HepG2 (cell line): ENCODE measurements at regions not wholly inside any gene's neighbourhood (a gene's known extent, or its start where the extent isn't known, plus 50 kb on each side); places are given as distances from the start of the nearest gene placed in this dataset.

ENCODE experiments used
- ATAC-seq: fragments of 200-7000 bp; cut with Tn5 transposase; 3 replicates; pipeline ENCODE4 v1.9.1; 2020; ENCODE audit warnings: mild to moderate bottlenecking, moderate library complexity
- BruUV-seq: library from RNA; stranded (reverse); fragments of 400-500 nt; replicated peaks from 2 replicates; lab custom pipeline; 2021; lab: Mats Ljungman, UMichigan
- CTCF ChIA-PET: fragments of 300-600 bp; formaldehyde crosslinking; extraction: SDS; loops from one replicate; lab custom pipeline; 2021; ENCODE audit warnings: low total read pairs, inconsistent platforms, low intra/inter-chr PET ratio; lab: Yijun Ruan, JAX
- POLR2A ChIA-PET: fragments of 350-600 bp; sonication (Branson Sonifier 250); formaldehyde crosslinking; loops from one replicate; lab custom pipeline; 2020; ENCODE audit warnings: antibody characterized with exemption, inconsistent platforms; lab: Yijun Ruan, JAX
- DNase-seq: peaks from one replicate; pipeline ENCODE4 v3.0.0-alpha.2; 2015; ENCODE audit warnings: low spot score
- FAIRE-seq: peaks from 3 replicates; lab custom pipeline; 2011; peaks lifted over from hg19 to GRCh38; lab: Jason Lieb, UNC
- H2AFZ ChIP-seq: one replicate; pipeline ENCODE4 v1.6.1; 2011; ENCODE audit warnings: low read length, inconsistent platforms
- H3K27ac ChIP-seq: fragments of 300-600 bp; 3 replicates; pipeline ENCODE4 v1.8.0; 2011; ENCODE audit warnings: mixed run types, mild to moderate bottlenecking, mixed read lengths, low read length, inconsistent platforms; ENCODE audit not compliant: insufficient read depth; ENCODE audit errors: extremely low read length
- H3K27me3 ChIP-seq, 2 experiments: fragments of 200-600 bp in 1 of 2; 2 replicates in 1 of 2; 3 replicates in 1 of 2; pipeline versions ENCODE4 v1.6.0 to v1.8.0; 2011; ENCODE audit warnings: low read length in 2 of 2, mild to moderate bottlenecking in 2 of 2, moderate library complexity in 2 of 2, inconsistent platforms in 1 of 2; ENCODE audit not compliant: insufficient read depth in 2 of 2, control insufficient read depth in 1 of 2
- H3K36me3 ChIP-seq, 2 experiments: fragments of 200-600 bp in 1 of 2; replicated peaks in 1 of 2; 2 replicates in 1 of 2; 3 replicates in 1 of 2; pipeline versions ENCODE4 v1.5.1 to v1.8.0; 2011; ENCODE audit warnings: low read length in 2 of 2, inconsistent platforms in 1 of 2; ENCODE audit not compliant: insufficient read depth in 2 of 2, control insufficient read depth in 1 of 2
- H3K4me1 ChIP-seq: 2 replicates; pipeline ENCODE4 v1.5.1; 2012; ENCODE audit warnings: low read length, inconsistent platforms; ENCODE audit not compliant: insufficient read depth
- H3K4me2 ChIP-seq: 2 replicates; pipeline ENCODE4 v1.6.0; 2011; ENCODE audit warnings: low read depth, low read length, inconsistent platforms
- H3K4me3 ChIP-seq, 3 experiments: fragments of 200-600 bp in 1 of 3; sonication (generic), shearing (Covaris generic) in 1 of 3; replicated peaks in 1 of 3; 2 replicates each; pipeline ENCODE4 v1.5.1; 2011 to 2016; ENCODE audit warnings: low read length in 3 of 3, inconsistent platforms in 2 of 3, low read depth in 2 of 3, mild to moderate bottlenecking in 2 of 3, control low read depth in 1 of 3, mixed read lengths in 1 of 3; ENCODE audit not compliant: insufficient read depth in 1 of 3
- H3K79me2 ChIP-seq: one replicate; pipeline ENCODE4 v1.6.1; 2011; ENCODE audit warnings: low read length, inconsistent platforms; ENCODE audit not compliant: insufficient read depth
- H3K9ac ChIP-seq: 2 replicates; pipeline ENCODE4 v1.6.0; 2011; ENCODE audit warnings: mild to moderate bottlenecking, low read depth, low read length, inconsistent platforms; ENCODE audit not compliant: insufficient read depth
- H3K9me3 ChIP-seq: 2 replicates; pipeline ENCODE4 v1.5.1; 2012; ENCODE audit warnings: mild to moderate bottlenecking, low read length
- H4K20me1 ChIP-seq: 2 replicates; pipeline ENCODE4 v1.6.0; 2011; ENCODE audit warnings: inconsistent platforms, mild to moderate bottlenecking, low read length, moderate library complexity; ENCODE audit not compliant: insufficient read depth
- ATF7 ChIP-seq, 2 experiments: fragments of 450-650 bp in 1 of 2; sonication (generic) in 1 of 2; formaldehyde crosslinking in 1 of 2; IDR thresholded peaks; 2 replicates each; pipeline versions ENCODE4 v1.4.0 to v1.6.1; 2016 to 2020; ENCODE audit warnings: antibody characterized with exemption in 1 of 2, mild to moderate bottlenecking in 1 of 2, missing genetic modification reagents in 1 of 2
- ELF1 ChIP-seq: sonication (generic); formaldehyde crosslinking; IDR thresholded peaks from 2 replicates; pipeline ENCODE4 v1.4.0; 2020; ENCODE audit warnings: missing genetic modification reagents
- NONO ChIP-seq, 2 experiments: fragments of 450-650 bp in 1 of 2; sonication (generic) in 1 of 2; formaldehyde crosslinking in 1 of 2; IDR thresholded peaks in 1 of 2; conservative IDR thresholded peaks in 1 of 2; 2 replicates each; pipeline versions ENCODE4 v1.6.1 to v1.8.0; 2017 to 2022; ENCODE audit warnings: mild to moderate bottlenecking in 1 of 2, missing genetic modification reagents in 1 of 2, moderate library complexity in 1 of 2
- PRMT3 ChIP-seq: sonication (generic); formaldehyde crosslinking; IDR thresholded peaks from 2 replicates; pipeline ENCODE4 v1.8.1; 2022; ENCODE audit warnings: low read depth, mild to moderate bottlenecking, moderate library complexity, missing genetic modification reagents, borderline replicate concordance
- SMC3 ChIP-seq: IDR thresholded peaks from 2 replicates; pipeline ENCODE4 v1.6.1; 2011; ENCODE audit warnings: low read length, improper control_type of control experiment
- SP5 ChIP-seq: IDR thresholded peaks from 2 replicates; pipeline ENCODE4 v1.6.1; 2016; ENCODE audit warnings: low read depth, borderline replicate concordance
- TAF1 ChIP-seq: sonication (generic); formaldehyde crosslinking; IDR thresholded peaks from 2 replicates; pipeline ENCODE4 v1.4.0; 2020; ENCODE audit warnings: missing genetic modification reagents
- ZNF543 ChIP-seq: sonication (generic); formaldehyde crosslinking; IDR thresholded peaks from 2 replicates; pipeline ENCODE4 v1.4.0; 2020; ENCODE audit warnings: mild to moderate bottlenecking, missing genetic modification reagents
- ZNF878 ChIP-seq: sonication (generic); formaldehyde crosslinking; IDR thresholded peaks from 2 replicates; pipeline ENCODE4 v1.8.1; 2023; ENCODE audit warnings: mild to moderate bottlenecking, missing genetic modification reagents, moderate library complexity
- WGBS: methylation state at CpG from one replicate; pipeline ENCODE4 v1.1.6; 2017; ENCODE audit warnings: low lambda C conversion rate; 5-methylcytosine and 5-hydroxymethylcytosine counted together
- in situ Hi-C: cut with HindIII; loops from 2 replicates; pipeline ENCODE4 v1.10.0; 2017; ENCODE audit warnings: low pct_unique_long_range_greater_than_20kb; ENCODE audit not compliant: extremely low pct_ligation_motif_present
- intact Hi-C: fragments of 100-400 bp; cut with micrococcal nuclease; formaldehyde crosslinking; loops from one replicate; pipeline ENCODE4 v1.10.0; 2022; ENCODE audit not compliant: unreplicated experiment
- TF ChIP-seq, protein P1 (sequence below): sonication (generic); formaldehyde crosslinking; IDR thresholded peaks from 2 replicates; pipeline ENCODE4 v1.4.0; 2020; ENCODE audit warnings: mild to moderate bottlenecking, missing genetic modification reagents
- TF ChIP-seq, protein P2 (sequence below): sonication (generic); formaldehyde crosslinking; IDR thresholded peaks from 2 replicates; pipeline ENCODE4 v1.4.0; 2020; ENCODE audit warnings: missing genetic modification reagents, borderline replicate concordance

DNA sequence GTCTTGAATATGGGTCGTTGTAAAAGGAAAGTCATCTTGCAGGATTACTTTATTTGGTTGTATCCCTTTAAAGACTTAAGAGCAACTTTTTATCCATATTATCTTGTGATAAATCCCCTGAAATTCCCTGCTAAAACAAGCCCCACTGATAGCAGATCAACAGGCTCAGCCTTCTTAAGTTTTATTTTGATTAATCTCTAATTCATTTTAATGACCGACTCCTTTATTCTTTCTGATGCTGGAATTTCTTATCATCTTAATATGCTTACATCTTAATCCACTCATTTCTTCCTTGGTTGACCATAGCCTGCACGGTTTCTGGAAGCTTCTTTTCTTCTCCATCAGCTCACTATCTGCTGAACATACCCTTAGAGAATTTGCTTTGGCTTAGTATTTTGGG, 188.5 kb upstream of the CCDC68 start:
- in situ Hi-C loops = no loop called here
- TF ChIP-seq ATF7 (IDR thresholded peaks at IDR 0.05) = no peak
- TF ChIP-seq ATF7 (CRISPR knock-in tag; IDR thresholded peaks at IDR 0.05) = no peak
- TF ChIP-seq ELF1 (CRISPR knock-in tag) = no peak
- no peak for TF ChIP-seq TAF1 (CRISPR knock-in tag)
- TF ChIP-seq PRMT3 (CRISPR knock-in tag) = no peak
- TF ChIP-seq SP5 (CRISPR knock-in tag) = no peak
- TF ChIP-seq, protein P1, sequence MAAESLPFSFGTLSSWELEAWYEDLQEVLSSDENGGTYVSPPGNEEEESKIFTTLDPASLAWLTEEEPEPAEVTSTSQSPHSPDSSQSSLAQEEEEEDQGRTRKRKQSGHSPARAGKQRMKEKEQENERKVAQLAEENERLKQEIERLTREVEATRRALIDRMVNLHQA = no peak
- TF ChIP-seq ZNF878 = no peak
- no peak for TF ChIP-seq SMC3
- no peak for TF ChIP-seq NONO (IDR thresholded peaks at IDR 0.05)
- no peak for TF ChIP-seq NONO (CRISPR knock-in tag; conservative IDR thresholded peaks at IDR 0.05)
- TF ChIP-seq, protein P2, sequence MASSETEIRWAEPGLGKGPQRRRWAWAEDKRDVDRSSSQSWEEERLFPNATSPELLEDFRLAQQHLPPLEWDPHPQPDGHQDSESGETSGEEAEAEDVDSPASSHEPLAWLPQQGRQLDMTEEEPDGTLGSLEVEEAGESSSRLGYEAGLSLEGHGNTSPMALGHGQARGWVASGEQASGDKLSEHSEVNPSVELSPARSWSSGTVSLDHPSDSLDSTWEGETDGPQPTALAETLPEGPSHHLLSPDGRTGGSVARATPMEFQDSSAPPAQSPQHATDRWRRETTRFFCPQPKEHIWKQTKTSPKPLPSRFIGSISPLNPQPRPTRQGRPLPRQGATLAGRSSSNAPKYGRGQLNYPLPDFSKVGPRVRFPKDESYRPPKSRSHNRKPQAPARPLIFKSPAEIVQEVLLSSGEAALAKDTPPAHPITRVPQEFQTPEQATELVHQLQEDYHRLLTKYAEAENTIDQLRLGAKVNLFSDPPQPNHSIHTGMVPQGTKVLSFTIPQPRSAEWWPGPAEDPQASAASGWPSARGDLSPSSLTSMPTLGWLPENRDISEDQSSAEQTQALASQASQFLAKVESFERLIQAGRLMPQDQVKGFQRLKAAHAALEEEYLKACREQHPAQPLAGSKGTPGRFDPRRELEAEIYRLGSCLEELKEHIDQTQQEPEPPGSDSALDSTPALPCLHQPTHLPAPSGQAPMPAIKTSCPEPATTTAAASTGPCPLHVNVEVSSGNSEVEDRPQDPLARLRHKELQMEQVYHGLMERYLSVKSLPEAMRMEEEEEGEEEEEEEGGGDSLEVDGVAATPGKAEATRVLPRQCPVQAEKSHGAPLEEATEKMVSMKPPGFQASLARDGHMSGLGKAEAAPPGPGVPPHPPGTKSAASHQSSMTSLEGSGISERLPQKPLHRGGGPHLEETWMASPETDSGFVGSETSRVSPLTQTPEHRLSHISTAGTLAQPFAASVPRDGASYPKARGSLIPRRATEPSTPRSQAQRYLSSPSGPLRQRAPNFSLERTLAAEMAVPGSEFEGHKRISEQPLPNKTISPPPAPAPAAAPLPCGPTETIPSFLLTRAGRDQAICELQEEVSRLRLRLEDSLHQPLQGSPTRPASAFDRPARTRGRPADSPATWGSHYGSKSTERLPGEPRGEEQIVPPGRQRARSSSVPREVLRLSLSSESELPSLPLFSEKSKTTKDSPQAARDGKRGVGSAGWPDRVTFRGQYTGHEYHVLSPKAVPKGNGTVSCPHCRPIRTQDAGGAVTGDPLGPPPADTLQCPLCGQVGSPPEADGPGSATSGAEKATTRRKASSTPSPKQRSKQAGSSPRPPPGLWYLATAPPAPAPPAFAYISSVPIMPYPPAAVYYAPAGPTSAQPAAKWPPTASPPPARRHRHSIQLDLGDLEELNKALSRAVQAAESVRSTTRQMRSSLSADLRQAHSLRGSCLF (CRISPR knock-in tag) = no peak
- TF ChIP-seq ZNF543 = no peak

More for the DNA sequence above, 188.5 kb upstream of the CCDC68 start:
- no peaks in the 10 kb centered on the region for H3K36me3 ChIP-seq
- intact Hi-C loops = no loop called here
- H3K4me2 ChIP-seq = no peak overlapping the region
- H3K27me3 ChIP-seq = no peaks in the 10 kb centered on the region
- no peaks in the 10 kb centered on the region for H4K20me1 ChIP-seq
- under 1% methylated on average over 3 of the region's 3 CpGs for WGBS
- H3K27ac ChIP-seq = no peak overlapping the region
- H3K4me3 ChIP-seq = no peak overlapping the region
- CTCF ChIA-PET = no interaction called here
- FAIRE-seq (no peak), ATAC-seq (no peak), DNase-seq (no peak)
- no peak overlapping the region for H3K9ac ChIP-seq
- H3K4me1 ChIP-seq = no peaks in the 10 kb centered on the region
- peaks cover 5% of the 10 kb centered on the region; the same call in 1 of the 2 replicates for H3K9me3 ChIP-seq
- no peak overlapping the region for H2AFZ ChIP-seq
- BruUV-seq = no TSS peak
- POLR2A ChIA-PET = no interaction called here
- no peaks in the 10 kb centered on the region for H3K79me2 ChIP-seq
